Activated CD4-positive, alpha-beta T cell treated with anti-CD3 and anti-CD28 coated beads, Interleukin-2, Interleukin-6, amounts not matched to agents 100 ng/mL and 50 ng/mL, durations not matched to agents 16 hours and 8 hours (primary cell): ENCODE measurements at regions not wholly inside any gene's neighbourhood (a gene's known extent, or its start where the extent isn't known, plus 50 kb on each side); places are given as distances from the start of the nearest gene placed in this dataset.
"Not testable (repeated sequence)": the region's sequence is repeated elsewhere in the genome, so short reads cannot be mapped to it uniquely, and the experiment has no call there.

Experiments used
- DNase-seq: peaks from one replicate; pipeline ENCODE4 v3.0.0-alpha.2; 2020

DNA sequence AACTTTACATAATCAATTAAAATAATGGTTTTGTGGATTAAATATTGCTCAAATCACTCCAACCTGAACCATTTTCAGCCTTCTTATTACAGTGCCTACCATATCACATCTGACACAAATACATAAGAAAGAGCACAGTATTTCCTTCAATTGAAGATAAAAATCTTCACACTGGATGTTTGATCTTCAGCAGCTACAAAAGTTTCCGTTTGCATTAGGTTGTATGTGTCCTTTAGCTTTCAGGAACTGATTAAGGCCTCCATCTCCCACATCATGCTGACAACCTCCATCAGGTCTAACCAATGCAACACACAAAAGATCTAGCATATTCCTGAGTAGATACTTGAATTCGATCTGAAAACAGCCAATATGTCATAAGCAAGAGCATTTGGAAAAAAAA lies 195.1 kb upstream of the NR5A2 start:
- no peak for DNase-seq

DNA sequence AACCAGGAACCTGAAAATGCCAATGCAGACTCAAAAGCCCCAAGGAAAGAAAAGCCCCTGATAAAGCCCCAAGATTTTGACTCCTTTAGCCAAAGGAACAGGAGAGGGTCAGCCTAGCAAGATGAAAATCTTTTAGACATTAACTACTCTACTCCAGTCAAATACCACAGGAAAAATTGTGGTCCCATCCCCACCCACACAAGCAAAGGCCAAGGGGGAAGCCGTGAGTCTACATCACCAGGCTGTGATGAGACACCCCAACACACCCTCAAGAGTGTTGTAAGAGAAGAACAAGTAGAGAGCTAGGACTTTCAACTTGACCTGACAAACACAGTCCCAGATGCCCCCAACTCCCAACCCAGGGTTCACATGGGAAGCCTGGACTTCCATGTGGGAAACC lies 192.8 kb upstream of the NR5A2 start:
- DNase-seq: no peak

DNA sequence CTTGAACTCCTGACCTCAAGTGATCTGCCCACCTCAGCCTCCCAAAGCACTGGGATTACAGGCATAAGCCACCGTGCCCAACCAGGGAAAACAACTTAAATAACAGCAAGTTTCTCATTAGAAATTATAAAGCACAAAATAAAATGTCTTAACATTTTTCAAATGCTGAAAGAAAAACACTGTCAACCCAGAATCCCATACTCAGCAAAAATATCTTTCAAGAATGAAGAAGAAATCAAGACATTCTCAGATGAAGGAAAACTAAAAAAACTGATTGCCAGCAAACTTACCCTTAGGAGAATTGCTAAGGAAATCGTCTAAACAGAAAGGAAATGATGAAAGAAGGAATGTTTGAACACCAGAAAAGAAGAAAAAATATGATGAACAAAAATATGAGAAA lies 191.1 kb upstream of the NR5A2 start:
- DNase-seq: no peak

DNA sequence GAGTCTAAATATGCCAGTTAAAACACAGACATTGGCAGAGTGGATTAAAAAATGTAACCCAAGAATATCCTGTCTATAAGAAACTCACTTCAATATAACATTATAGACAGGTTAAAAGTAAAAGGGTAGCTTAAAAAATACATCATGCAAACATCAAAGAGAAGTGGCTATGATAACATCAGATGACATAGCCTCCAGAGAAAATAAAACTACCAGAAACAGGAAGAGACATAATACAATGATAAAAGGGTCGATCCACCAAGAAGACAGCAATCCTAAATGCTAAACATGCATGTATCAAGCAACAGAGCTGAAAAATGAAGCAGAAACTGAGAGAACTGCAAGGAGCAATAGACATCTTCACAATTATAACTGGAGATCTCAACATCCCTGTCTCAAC lies 190.2 kb upstream of the NR5A2 start:
- DNase-seq: no peak

DNA sequence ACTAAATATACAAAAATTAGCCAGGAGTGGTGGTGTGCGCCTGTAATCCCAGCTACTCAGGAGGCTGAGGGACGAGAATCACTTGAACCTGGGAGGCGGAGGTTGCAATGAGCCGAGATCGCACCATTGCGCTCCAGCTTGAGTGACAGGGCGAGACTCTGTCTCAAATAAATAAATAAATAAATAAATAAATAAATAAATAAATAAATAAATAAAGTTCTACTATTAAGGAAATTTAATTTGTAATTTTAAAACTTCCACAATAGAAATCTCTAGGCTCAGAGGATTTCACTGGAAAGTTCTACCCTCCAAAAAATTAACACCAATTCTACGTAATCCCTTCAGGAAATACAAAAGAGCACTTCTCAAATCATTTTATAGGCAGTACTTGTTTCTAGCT lies 187.9 kb upstream of the NR5A2 start:
- not testable (repeated sequence) for DNase-seq

DNA sequence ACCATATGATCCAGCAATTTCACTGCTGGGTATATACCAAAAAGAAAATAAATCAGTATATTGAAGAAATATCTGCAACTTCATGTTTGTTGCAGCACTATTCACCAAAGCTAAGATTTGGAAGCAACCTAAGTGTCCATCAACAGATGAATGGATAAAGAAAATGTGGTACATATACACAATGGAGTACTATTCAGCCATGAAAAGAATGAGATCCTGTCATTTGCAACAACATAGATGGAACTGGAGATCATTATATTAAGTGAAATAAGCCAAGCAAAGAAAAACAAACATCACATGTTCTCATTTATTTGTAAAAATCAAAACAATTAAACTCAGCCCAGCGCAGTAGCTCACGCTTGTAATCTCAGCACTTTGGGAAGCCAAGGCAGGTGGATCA lies 184.4 kb upstream of the NR5A2 start:
- DNase-seq: not testable (repeated sequence)

DNA sequence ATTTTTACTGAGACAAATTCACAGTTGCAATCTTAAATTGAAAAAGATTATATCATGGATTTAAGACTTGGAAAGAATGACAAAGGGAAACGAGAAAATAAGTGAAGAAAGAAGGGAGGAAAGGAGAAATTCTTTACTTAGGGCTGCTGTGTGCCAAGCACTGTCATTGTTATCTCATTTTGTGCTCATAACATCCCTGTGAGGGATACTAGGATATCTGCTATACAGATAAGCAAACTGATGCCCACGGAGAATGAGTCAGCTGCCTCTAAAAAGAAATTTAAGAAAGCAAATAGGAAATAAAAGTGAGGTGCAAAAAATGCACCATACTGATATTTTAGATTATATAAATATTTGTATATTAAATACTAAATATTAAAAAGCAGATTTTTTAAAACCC lies 183.6 kb upstream of the NR5A2 start:
- no peak for DNase-seq

DNA sequence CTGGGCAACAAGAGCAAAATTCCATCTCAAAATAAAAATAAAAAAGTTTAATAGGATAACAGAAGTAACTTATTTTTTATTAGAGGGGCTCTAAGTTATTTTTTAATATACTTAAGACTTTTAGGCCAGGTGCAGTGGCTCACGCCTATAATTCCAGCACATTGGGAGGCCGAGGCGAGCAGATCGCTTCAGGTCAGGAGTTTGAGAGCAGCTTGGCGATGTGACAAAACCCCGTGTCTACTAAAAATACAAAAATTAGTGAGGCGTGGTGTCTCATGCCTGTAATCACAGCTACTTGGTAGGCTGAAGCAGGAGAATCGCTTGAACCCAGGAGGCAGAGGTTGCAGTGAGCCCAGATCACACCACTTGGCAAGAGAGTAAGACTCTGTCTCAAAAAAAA lies 180.5 kb upstream of the NR5A2 start:
- DNase-seq: no peak

DNA sequence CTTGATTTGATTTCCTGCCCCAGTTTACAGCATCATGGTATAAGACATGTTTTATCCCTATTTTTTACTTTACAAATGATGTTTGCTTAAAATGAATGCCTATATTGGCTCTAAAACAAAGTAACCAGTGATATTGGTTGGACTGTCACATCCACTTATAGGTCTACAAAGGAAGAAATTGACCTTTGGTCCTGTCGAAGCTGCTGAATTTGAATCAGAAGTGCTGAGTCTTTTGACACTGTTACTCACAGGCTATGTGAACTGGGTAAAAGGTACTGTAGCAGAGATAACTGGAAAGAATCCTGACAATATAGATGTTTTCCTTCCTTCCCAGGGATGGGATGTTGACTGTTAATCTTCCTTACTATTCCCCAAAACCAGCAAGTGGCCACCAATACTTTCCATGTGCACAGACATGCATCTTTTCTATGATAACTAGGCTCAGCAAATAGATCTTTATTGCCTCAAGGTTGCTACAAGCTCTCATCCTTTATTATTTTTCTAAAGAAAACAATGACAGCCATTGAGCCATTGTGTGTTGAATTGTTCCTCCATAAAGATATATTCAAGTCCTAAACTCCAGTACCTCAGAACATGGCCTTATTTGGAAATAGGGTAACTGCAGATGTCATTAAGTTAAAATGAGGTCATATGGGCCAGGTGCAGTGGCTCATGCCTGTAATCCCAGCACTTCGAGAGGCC lies 175.9 kb upstream of the NR5A2 start:
- DNase-seq: no peak

DNA sequence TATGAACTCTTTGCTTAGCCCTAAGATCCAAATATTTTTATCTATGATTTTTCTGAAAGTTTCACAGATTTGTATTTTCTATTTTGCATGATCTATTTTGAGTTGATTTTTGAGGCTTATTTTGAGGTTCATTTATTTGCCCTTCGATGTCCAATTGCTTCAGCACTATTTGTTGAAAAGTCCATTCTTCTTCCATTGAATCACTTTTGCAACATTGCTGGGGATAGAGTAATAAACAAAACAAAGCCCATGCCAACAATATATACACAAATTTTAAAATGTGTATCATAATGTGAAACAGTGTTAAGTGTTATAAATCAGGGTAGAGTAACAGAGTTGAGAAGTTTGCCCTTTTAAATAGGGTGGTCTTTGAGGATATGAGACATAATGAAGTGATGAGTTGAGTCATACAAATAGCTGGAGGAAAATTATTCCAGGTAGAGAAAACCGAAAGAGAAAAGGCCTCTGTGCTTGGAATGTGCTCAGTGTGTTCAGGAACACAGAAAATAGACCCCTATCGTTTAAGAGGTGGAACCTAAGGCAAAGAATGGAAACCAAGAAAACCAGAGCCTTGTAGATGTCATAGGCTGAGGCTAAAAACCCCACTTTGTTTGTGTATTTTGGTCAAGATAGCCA lies 172.7 kb upstream of the NR5A2 start:
- DNase-seq: no peak

DNA sequence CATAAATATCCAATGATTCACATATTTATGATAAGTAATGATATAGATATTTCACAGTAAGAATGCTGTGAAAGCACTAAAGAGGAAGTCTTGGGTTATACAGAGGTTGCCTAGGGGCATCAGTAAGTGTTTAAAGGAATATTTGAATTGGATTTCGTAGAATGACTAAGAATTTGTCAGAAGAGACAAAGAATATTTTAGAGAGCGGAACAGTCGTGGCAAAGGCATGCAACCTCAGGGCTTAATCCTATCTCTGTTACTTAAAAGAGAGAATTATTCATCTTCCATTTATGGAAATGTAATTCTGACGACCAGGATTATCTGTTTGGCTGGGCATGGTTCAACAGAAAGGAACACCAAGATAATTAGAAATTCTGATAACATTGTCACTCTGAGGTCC lies 171.9 kb upstream of the NR5A2 start:
- DNase-seq: no peak

DNA sequence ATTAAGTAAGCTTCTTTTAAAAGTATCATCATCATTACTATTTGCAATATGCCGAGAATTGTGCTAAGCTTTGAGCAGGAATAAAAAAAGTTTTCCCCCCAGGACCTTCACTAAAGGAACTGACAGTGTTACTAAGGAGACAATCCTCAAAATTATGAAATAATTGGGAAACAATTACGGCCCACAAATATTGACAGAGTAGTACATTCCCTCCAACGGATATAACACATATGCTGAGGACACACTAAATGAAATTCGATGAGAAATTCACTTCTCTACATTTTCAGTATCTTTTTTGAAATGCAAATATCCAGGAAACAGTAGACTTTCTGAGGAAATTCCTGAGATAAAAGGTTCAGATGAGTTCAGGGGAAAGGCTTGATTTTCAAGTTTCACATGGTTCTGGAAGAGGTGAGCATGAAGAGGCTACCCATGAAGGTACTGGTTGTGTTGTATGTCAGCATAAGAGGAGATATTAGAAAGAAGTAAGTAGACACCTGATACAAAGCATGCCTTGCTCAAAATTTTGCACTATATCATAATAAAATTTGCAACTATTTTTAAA lies 171.2 kb upstream of the NR5A2 start:
- DNase-seq: no peak

DNA sequence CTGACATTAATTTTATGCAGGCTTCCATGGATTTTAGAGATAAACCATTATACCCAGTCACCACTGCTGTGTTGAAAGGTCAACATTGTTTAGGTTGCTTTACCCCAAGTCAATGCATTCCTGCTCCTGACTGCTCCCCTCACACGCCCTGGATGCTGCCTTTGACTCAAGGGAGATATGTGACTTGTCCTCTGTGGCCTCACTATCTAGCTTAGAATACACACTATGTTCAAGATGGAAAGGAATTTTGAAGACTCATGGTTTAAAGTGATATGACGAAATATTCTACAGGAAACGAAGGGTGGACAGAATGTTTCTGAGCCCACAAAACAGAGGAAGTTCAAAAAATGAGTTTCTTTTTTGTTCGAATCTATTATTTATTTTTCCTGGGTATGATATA lies 170.4 kb upstream of the NR5A2 start:
- DNase-seq: no peak

DNA sequence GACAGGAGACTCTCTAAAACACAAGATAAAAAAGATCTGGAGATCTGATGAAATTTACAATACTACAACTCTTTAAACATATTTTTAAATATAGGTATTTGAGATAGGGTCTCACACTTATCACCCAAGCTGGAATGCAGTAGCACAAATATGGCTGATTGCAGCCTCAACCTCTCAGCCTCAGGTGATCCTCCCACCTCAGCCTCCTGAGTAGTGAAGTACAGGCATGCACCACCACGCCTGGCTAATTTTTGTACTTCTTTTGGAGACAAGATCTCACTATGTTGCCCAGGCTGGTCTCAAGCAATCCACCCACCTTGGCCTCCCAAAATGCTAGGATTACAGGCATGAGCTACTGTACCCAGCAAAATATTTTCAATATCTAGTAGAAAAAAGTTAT lies 170.0 kb upstream of the NR5A2 start:
- no peak for DNase-seq

DNA sequence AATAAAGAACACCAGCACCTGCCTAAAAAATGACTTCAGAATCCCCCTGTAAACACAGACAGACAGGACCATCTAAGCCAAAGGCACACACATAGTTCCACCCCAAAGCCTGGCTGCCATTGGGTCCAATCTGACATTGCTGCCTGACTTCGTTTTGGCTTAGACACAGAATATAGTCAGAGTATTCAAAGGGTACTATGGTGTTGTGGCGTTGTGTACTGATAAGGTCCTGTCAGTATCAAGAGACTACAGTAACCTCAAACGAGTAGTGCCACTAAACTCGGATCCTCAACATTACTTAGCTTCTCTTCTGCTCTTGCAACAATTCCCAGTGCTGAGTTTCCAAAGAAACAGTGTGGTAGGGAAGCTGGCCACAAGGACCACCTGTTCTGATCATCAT lies 169.3 kb upstream of the NR5A2 start:
- no peak for DNase-seq

DNA sequence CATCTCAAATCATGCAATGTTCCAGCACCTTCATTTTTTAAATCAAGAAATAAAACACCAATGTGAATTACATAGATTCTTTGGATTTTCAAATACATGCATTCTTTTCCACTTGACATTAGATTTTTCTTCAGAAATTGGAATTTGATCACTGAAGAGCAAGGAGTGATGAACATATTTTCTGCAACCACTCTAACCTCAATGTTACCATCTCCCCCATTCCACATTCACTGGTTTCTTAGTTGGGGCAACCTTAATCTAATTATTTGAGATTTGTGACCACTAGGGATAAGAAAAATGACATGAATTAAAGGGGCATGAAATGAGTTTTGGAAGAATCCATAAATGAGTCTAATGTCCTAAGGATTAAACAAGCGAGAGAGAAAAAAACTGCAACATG lies 168.7 kb upstream of the NR5A2 start:
- no peak for DNase-seq

DNA sequence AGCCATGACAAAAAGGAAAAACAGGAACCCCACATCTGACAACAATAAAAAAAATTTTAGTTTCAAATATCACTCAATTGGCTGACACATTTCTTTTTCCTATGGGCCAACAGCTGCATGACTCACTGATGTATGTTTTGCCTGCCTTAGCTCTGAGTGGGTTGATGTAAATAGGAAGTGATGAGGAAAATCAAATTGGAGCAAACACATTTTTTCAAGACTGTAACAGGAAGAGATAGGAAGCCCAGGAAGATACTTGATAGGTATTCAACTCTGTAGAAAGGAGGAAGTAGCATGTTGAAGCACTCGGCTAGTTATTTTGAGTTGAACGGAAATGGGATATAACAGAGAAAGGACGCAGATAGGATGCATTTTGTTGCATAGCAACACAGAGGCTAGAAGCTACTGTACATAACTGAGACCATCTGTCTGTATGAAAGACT lies 168.0 kb upstream of the NR5A2 start:
- DNase-seq: no peak

DNA sequence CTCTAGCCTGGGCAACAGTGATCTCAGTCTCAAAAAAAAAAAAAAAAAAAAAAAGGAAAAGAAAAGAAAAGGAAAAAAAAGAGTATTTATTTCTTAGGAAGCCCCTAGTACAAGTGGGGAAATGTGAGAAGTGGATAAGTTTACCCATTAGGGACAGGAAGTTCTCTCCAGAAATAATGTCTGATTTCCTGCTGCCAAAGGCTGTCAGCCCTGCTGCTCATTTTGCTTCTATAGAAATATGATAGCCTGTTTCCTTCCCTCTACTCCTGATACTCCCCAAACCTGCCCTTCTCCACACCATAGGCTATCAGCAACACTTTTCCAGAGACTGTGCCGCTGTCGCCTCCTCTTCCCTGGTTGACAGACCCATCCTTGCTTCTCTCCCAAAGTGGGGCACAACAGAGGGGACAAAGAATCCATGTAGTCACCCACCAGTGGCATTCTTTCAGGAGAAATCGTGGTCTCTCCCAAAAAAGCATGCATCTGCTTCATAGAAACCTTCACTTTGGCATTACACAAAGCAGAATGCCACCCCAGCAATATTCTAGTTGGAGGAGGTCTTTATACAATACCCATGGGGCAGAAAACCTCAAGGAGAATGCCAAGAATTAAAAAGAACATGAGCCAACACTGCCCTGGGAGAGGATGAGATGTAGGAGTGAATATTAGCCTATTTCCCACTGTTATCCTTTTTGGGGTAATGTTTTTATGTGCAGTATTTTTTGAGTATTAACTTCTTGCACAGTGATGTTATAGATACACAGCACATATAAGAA lies 166.3 kb upstream of the NR5A2 start:
- no peak for DNase-seq

DNA sequence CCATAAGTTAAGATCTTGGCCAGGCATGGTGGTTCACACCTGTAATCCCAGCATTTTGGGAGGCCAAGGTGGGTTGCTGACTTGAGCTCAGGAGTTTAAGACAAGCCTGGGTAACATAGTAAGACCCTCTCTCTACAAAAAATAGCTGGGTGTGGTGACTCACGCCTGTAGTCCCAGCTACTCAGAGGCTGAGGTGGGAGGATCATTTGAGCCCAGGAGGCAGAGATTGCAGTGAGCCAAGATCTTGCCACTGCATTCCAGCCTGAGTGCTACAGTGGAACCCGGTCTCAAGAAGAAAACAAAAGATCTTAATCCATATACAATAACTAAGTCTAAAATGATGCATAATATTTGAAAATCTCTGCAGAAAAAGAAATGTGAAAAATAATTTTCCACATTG lies 165.5 kb upstream of the NR5A2 start:
- DNase-seq: no peak

DNA sequence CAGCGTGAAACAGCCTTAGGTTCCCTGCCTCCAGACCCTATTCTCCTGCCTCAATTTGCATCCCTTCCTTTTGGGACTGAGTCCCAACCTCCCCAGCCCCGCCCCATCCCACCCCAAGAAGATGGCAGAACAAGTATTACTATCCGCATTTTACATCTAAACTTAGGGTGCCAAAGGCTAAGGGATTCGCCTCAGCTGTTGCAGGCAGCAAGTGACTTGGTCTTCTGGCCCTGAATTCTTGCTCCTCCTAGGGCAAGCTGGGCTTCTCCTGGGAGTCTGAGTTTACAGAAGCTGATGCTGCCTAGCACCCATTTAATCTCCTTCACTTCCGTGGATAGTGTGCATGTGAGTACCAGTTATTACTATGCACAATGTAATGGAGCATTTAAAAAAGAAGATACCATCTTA lies 161.3 kb upstream of the NR5A2 start:
- DNase-seq: no peak

DNA sequence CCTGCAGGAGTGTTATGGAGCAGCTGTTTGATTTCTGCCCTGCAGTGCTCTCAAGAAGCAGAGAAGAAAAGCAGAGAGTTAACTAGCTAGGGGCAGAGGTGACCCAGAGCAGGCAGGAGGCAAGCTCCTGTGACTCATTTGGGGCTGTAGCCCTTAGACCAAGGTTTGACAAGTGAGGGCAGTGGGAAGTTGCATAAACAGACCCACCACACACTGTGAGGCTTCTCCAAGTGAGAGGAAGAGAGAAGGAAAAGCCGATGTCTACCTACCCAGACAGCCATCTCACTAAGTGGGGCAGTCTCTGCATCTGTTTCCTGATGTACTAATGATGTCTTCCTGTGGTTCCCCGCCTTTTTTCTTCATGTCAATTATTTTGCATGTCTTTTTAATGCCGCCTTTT lies 159.9 kb upstream of the NR5A2 start:
- DNase-seq: no peak

DNA sequence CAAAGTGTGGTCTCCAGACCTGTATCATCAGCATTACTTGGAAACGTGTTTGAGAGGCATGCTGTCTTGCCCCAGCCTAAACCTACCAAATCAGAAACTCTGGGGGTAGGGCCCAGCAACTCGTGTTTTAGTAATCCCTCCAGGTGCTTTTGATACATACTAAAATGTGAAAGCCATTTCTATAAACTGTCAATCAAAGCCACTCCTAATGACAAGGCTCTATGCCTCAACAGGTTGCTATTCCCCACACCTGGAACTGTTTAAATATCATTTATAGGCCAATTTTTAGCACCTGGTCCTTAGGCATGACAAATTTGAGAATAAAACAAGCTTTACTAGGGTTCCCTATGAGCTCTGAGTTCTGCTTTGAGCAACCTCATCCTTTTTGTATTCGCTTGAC lies 158.7 kb upstream of the NR5A2 start:
- DNase-seq: no peak

DNA sequence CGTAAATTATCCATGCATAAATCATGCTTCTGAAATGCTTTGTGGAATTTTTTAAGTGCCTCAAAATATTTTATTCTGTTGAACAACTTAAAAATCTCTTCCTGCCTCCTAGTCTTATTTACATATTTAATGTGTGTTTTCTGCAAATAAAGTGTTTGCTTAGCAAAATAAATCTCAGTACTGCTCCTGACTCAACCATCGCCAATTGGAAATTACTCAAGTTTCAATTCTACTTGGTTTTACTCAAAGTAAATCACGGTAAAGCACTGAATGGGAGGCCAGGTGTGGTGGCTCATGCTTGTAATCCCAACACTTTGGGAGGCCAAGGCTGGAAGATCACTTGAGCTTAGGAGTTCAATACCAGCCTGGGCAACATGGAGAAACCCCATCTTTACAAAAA lies 152.2 kb upstream of the NR5A2 start:
- DNase-seq: no peak

DNA sequence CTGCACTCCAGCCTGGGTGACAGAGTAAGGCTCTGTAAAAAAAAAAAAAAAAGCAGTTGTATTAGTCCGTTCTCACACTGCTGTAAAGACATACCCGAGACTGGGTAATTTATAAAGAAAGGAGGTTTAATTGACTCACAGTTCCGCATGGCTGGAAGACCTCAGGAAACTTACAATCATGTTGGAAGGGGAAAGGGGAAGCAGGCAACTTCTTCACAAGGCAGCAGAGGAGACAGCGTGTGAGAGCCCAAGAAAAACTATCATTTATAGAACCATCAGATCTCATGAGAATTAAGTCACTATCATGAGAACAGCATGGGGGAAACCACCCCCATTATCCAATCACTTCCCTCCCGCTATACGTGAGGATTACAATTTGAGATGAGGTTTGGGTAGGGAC lies 151.7 kb upstream of the NR5A2 start:
- no peak for DNase-seq
